ENCODE measurements at regions not wholly inside any gene's neighbourhood (a gene's known extent, or its start where the extent isn't known, plus 50 kb on each side); places are given as distances from the start of the nearest gene placed in this dataset.

GRCh38 chr2:122753336-122753735, 997.9 kb downstream of the TSN start:
- H3K27ac Mint-ChIP-seq (ENCODE audit: unreplicated experiment): no peak overlapping the region
- no peak for TF ChIP-seq CTCF (conservative IDR thresholded peaks at IDR 0.05)

GRCh38 chr2:122754561-122754960, 999.1 kb downstream of the TSN start:
- TF ChIP-seq CTCF (conservative IDR thresholded peaks at IDR 0.05): no peak
- DNase-seq (ENCODE audit: low read depth, low spot score): no peak
- peaks cover 8% of the 10 kb centered on the region for H3K9me3 Mint-ChIP-seq
- H3K27me3 Mint-ChIP-seq (ENCODE audit: low read depth): no peaks in the 10 kb centered on the region
- H3K27ac Mint-ChIP-seq (ENCODE audit: unreplicated experiment): no peak overlapping the region
- H3K4me1 Mint-ChIP-seq: peaks cover 2% of the 10 kb centered on the region
- H3K36me3 Mint-ChIP-seq (ENCODE audit: low read depth): no peaks in the 10 kb centered on the region
- H3K4me3 Mint-ChIP-seq: no peak overlapping the region

More at GRCh38 chr2:122753336-122753735, 997.9 kb downstream of the TSN start:
- Mint-ChIP-seq H3K4me1 (peaks cover 14% of the 10 kb centered on the region), H3K9me3 (peaks cover 8% of the 10 kb centered on the region), H3K4me3 (no peak overlapping the region), H3K27me3 (ENCODE audit: low read depth) (no peaks in the 10 kb centered on the region), H3K36me3 (ENCODE audit: low read depth) (no peaks in the 10 kb centered on the region)
- DNase-seq (ENCODE audit: low read depth, low spot score): no peak

- TF ChIP-seq CTCF (conservative IDR thresholded peaks at IDR 0.05): no peak
- Mint-ChIP-seq H3K36me3 (ENCODE audit: low read depth) (no peaks in the 10 kb centered on the region), H3K27ac (ENCODE audit: unreplicated experiment) (no peak overlapping the region), H3K4me3 (no peak overlapping the region), H3K4me1 (no peaks in the 10 kb centered on the region), H3K27me3 (ENCODE audit: low read depth) (no peaks in the 10 kb centered on the region), H3K9me3 (peaks cover 8% of the 10 kb centered on the region)
- no peak for DNase-seq (ENCODE audit: low read depth, low spot score)
Measured at GRCh38 chr2:122755281-122755780, 999.9 kb downstream of the TSN start.

GRCh38 chr2:122758967-122759366, 1003.5 kb downstream of the TSN start:
- Mint-ChIP-seq H3K4me3 (no peak overlapping the region), H3K36me3 (ENCODE audit: low read depth) (peaks cover 7% of the 10 kb centered on the region), H3K27me3 (ENCODE audit: low read depth) (no peaks in the 10 kb centered on the region), H3K9me3 (peaks cover 12% of the 10 kb centered on the region), H3K27ac (ENCODE audit: unreplicated experiment) (no peak overlapping the region), H3K4me1 (no peaks in the 10 kb centered on the region)
- no peak for TF ChIP-seq CTCF (conservative IDR thresholded peaks at IDR 0.05)
- DNase-seq (ENCODE audit: low read depth, low spot score): no peak

GRCh38 chr2:122764014-122764413, 1008.6 kb downstream of the TSN start:
- Mint-ChIP-seq H3K4me1 (no peaks in the 10 kb centered on the region), H3K4me3 (no peak overlapping the region), H3K36me3 (ENCODE audit: low read depth) (peaks cover 12% of the 10 kb centered on the region), H3K27me3 (ENCODE audit: low read depth) (no peaks in the 10 kb centered on the region), H3K27ac (ENCODE audit: unreplicated experiment) (no peak overlapping the region), H3K9me3 (peaks cover 12% of the 10 kb centered on the region)
- TF ChIP-seq CTCF (conservative IDR thresholded peaks at IDR 0.05): no peak
- DNase-seq (ENCODE audit: low read depth, low spot score): no peak

GRCh38 chr2:122780251-122780650, 1024.8 kb downstream of the TSN start:
- TF ChIP-seq CTCF (conservative IDR thresholded peaks at IDR 0.05): no peak
- no peak overlapping the region for H3K4me3 Mint-ChIP-seq
- no peak for DNase-seq (ENCODE audit: low read depth, low spot score)
- H3K27me3 Mint-ChIP-seq (ENCODE audit: low read depth): no peaks in the 10 kb centered on the region
- no peaks in the 10 kb centered on the region for H3K4me1 Mint-ChIP-seq
- H3K9me3 Mint-ChIP-seq: peaks cover 16% of the 10 kb centered on the region
- H3K27ac Mint-ChIP-seq (ENCODE audit: unreplicated experiment): no peak overlapping the region
- peaks cover 8% of the 10 kb centered on the region for H3K36me3 Mint-ChIP-seq (ENCODE audit: low read depth)

All from neural crest cell (in vitro differentiated cells).